ENCODE measurements at regions not wholly inside any gene's neighbourhood (a gene's known extent, or its start where the extent isn't known, plus 50 kb on each side); places are given as distances from the start of the nearest gene placed in this dataset.

- TF ChIP-seq POLR2AphosphoS5 (IDR thresholded peaks at IDR 0.05) (no peak), CTCF (IDR thresholded peaks at IDR 0.05) (no peak), POLR2A (IDR thresholded peaks at IDR 0.05) (no peak), EP300 (IDR thresholded peaks at IDR 0.05) (no peak)
These were observed 59.2 kb upstream of the KLF13 start for GRCh38 chr15:31267161-31268107.

Measured in suprapubic skin (tissue), 4 donors.